ENCODE measurements at regions not wholly inside any gene's neighbourhood (a gene's known extent, or its start where the extent isn't known, plus 50 kb on each side); places are given as distances from the start of the nearest gene placed in this dataset.

- Mint-ChIP-seq H3K4me1 (ENCODE audit: low read depth) (no peaks in the 10 kb centered on the region), H3K4me3 (no peak overlapping the region), H3K27me3 (no peaks in the 10 kb centered on the region), H3K9me3 (peaks cover 7% of the 10 kb centered on the region), H3K36me3 (ENCODE audit: low read depth) (no peaks in the 10 kb centered on the region), H3K27ac (no peak overlapping the region)
- intact Hi-C loops (cut with micrococcal nuclease): no loop called here
- TF ChIP-seq, protein P1, sequence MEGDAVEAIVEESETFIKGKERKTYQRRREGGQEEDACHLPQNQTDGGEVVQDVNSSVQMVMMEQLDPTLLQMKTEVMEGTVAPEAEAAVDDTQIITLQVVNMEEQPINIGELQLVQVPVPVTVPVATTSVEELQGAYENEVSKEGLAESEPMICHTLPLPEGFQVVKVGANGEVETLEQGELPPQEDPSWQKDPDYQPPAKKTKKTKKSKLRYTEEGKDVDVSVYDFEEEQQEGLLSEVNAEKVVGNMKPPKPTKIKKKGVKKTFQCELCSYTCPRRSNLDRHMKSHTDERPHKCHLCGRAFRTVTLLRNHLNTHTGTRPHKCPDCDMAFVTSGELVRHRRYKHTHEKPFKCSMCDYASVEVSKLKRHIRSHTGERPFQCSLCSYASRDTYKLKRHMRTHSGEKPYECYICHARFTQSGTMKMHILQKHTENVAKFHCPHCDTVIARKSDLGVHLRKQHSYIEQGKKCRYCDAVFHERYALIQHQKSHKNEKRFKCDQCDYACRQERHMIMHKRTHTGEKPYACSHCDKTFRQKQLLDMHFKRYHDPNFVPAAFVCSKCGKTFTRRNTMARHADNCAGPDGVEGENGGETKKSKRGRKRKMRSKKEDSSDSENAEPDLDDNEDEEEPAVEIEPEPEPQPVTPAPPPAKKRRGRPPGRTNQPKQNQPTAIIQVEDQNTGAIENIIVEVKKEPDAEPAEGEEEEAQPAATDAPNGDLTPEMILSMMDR (IDR thresholded peaks at IDR 0.05): no peak
- ChIA-PET CTCF (no interaction called here), POLR2A (no interaction called here)
- DNase-seq (no peak), ATAC-seq (no peak)
Measured at GRCh38 chr7:19623676-19624075, 85.2 kb downstream of the POLR1F start.

- H3K36me3 Mint-ChIP-seq (ENCODE audit: low read depth): no peaks in the 10 kb centered on the region
- H3K27ac Mint-ChIP-seq: no peak overlapping the region
- no peaks in the 10 kb centered on the region for H3K4me1 Mint-ChIP-seq (ENCODE audit: low read depth)
- peaks cover 6% of the 10 kb centered on the region for H3K9me3 Mint-ChIP-seq
- ChIA-PET CTCF (no interaction called here), POLR2A (interaction anchor here (0.6 kb wide), 1 partner anchor 94 kb away, joined by 3 read pairs; no protein-coding TSS in a partner anchor)
- TF ChIP-seq, protein P1 (IDR thresholded peaks at IDR 0.05): no peak
- H3K27me3 Mint-ChIP-seq: no peaks in the 10 kb centered on the region
- DNase-seq (no peak), ATAC-seq (no peak)
- intact Hi-C loops (cut with micrococcal nuclease): no loop called here
- H3K4me3 Mint-ChIP-seq: no peak overlapping the region
Measured at GRCh38 chr7:19621740-19622139, 87.1 kb downstream of the POLR1F start.

- Mint-ChIP-seq H3K4me1 (ENCODE audit: low read depth) (no peaks in the 10 kb centered on the region), H3K27ac (no peak overlapping the region), H3K4me3 (no peak overlapping the region), H3K27me3 (no peaks in the 10 kb centered on the region), H3K36me3 (ENCODE audit: low read depth) (no peaks in the 10 kb centered on the region), H3K9me3 (no peaks in the 10 kb centered on the region)
- DNase-seq (no peak), ATAC-seq (no peak)
- ChIA-PET POLR2A (no interaction called here), CTCF (no interaction called here)
- TF ChIP-seq, protein P1 (IDR thresholded peaks at IDR 0.05): no peak
- intact Hi-C loops (cut with micrococcal nuclease): no loop called here
Measured at GRCh38 chr7:19620470-19620869, 88.4 kb downstream of the POLR1F start.

GRCh38 chr7:19619122-19619521, 89.7 kb downstream of the POLR1F start:
- intact Hi-C loops (cut with micrococcal nuclease): no loop called here
- TF ChIP-seq, protein P1 (IDR thresholded peaks at IDR 0.05): no peak
- Mint-ChIP-seq H3K27me3 (no peaks in the 10 kb centered on the region), H3K27ac (no peak overlapping the region), H3K4me3 (no peak overlapping the region), H3K4me1 (ENCODE audit: low read depth) (no peaks in the 10 kb centered on the region), H3K36me3 (ENCODE audit: low read depth) (no peaks in the 10 kb centered on the region), H3K9me3 (no peaks in the 10 kb centered on the region)
- DNase-seq: no peak
- ChIA-PET CTCF (no interaction called here), POLR2A (no interaction called here)
- ATAC-seq: no peak

- no peak for DNase-seq
- Mint-ChIP-seq H3K4me1 (ENCODE audit: low read depth) (no peaks in the 10 kb centered on the region), H3K9me3 (no peaks in the 10 kb centered on the region), H3K4me3 (no peak overlapping the region), H3K36me3 (ENCODE audit: low read depth) (no peaks in the 10 kb centered on the region), H3K27me3 (no peaks in the 10 kb centered on the region), H3K27ac (no peak overlapping the region)
- CTCF ChIA-PET: no interaction called here
- ATAC-seq: no peak
- intact Hi-C loops (cut with micrococcal nuclease): no loop called here
- TF ChIP-seq, protein P1 (IDR thresholded peaks at IDR 0.05): no peak
- POLR2A ChIA-PET: no interaction called here
Measured at GRCh38 chr7:19617901-19618300, 90.9 kb downstream of the POLR1F start.
